Frontal cortex (tissue), 3 donors: ENCODE measurements at regions not wholly inside any gene's neighbourhood (a gene's known extent, or its start where the extent isn't known, plus 50 kb on each side); places are given as distances from the start of the nearest gene placed in this dataset.

ENCODE experiments used
- DNase-seq, 2 donors: peaks; one replicate each; pipeline ENCODE4 v3.0.0; 2012; ENCODE audit warnings: low spot score in 2 of 2
- FAIRE-seq: peaks from 2 replicates; lab custom pipeline; 2012; peaks lifted over from hg19 to GRCh38; lab: Jason Lieb, UNC
- donor health status: control.
- donor health status: control.
- donor health status: control.

- DNase-seq (no peak), FAIRE-seq (no peak)
These were observed 173.1 kb downstream of the LMO4 start for GRCh38 chr1:87501738-87502137.

DNA sequence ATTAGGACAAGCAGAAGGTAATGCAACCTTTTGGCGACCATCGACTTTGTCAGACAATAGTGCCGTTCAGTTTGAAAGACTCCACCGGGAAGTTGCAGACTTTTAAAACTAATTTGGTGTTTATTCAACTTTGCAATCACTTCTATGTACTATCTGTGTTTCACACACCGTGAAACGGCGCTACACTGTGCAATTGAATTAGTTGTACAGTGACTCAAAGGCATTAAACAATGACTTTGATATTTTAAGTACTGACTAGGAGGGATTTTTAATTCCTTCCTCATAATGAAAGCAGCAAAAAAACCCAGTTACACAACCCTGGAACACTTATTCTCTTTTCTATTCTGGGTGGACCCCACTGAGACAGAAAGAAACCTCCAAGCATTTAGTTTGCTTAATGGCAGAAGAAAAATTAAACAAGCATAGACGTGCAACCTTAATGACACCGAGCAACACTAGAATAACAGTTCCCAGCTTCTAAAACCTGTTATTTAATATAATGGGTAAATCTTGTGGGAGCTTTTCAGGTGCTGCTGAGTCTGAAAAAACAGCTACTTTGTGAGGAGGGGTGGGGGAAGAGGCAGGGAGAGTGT, 176.8 kb downstream of the LMO4 start:
- FAIRE-seq (no peak), DNase-seq (no peak)

GRCh38 chr1:87506147-87506546, 177.5 kb downstream of the LMO4 start:
- no peak for DNase-seq
- no peak for FAIRE-seq

DNA sequence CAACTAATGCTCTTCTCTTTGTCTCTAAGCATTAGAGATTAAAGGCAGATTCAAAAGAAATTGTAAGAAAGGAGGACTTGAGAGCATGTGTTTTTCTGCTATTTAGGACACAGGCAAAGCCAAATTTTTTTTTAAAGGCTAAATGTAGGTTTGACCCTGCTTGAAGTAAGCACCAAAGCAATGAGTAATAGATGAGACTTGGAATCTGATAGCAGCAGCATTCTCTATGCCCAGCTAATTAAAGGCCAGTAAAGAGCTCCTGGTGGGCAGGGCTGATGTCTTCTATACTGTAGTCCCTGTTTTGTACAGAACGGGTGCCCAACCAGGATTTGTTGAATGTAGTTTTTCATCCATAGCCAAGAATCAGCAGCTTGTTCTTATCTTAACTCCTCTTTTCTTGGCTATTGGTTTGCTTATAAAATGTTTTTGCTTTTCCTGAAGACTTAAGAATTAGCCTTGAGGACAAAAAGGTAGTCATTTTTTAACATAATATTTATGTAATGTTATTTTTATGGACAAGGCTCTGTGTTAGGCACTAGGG, 179.6 kb downstream of the LMO4 start:
- no peak for FAIRE-seq
- DNase-seq = no peak

DNA sequence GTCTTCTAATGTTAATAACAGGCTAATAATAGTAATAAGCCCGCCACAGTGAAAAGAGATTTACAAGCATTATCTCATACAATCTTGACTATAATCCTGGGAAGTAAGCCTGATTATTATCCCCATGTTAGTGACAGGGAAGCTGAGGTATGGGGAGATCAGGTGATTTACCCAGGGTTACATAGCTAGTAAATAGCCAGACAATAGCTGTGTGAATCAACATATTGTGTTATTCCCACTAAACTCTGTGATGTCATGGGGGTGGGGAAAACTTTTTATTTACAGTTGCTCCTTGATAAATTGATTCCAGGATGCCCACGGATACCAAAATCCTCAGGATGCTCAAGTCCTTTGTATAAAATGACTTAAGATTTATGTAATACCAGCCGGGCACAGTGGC, 181.9 kb downstream of the LMO4 start:
- DNase-seq (no peak), FAIRE-seq (no peak)

GRCh38 chr1:87511449-87511848, 182.8 kb downstream of the LMO4 start:
- DNase-seq (no peak), FAIRE-seq (no peak)

DNA sequence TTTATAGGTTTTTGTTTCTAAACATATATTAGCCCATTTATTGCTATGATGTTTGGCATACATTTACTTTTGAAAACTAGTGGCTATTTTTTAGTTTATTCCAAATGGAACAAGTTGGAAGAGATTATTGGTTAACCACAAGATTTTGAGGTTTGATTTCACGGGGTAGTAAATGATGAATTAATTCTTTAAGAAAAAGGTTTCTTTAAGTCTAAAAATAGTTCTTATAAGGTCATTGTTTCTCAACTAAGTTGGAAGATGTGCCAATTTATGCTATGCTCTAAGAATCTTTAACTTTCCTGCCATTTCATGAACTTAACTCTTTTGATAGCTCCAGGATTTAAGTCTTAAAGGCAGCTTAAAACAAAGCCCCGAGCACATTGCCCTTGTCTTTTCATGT, 183.8 kb downstream of the LMO4 start:
- FAIRE-seq (no peak), DNase-seq (no peak)

- DNase-seq = no peak
- FAIRE-seq = no peak
These were observed 184.6 kb downstream of the LMO4 start for GRCh38 chr1:87513255-87513654.

- DNase-seq (no peak), FAIRE-seq (no peak)
These were observed 185.4 kb downstream of the LMO4 start for GRCh38 chr1:87513966-87514660.

DNA sequence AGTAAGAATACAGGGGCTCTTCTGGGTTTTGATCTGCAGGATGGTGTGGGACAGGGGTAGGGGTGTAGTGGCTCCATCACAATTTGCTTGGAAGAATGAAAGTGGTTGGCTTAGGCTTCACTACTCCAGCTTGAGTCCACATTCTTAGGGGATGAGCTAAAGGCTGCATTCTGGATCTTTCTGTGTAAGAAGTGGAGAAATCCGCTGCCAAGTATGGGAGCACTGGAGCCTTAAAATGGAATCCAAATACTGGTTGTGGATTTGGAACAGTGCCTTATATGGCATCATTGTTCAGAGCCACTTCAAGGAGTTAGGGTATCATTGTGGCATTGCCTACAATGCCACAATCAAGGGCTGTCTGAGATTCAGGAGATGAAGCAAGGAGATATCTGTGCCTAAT, 187.1 kb downstream of the LMO4 start:
- DNase-seq (no peak), FAIRE-seq (no peak)

GRCh38 chr1:87518794-87519193, 190.1 kb downstream of the LMO4 start:
- FAIRE-seq = no peak
- no peak for DNase-seq

GRCh38 chr1:87521452-87521851, 192.8 kb downstream of the LMO4 start:
- FAIRE-seq (no peak), DNase-seq (no peak)

GRCh38 chr1:87523466-87523865, 194.8 kb downstream of the LMO4 start:
- DNase-seq (no peak), FAIRE-seq (no peak)

- DNase-seq (no peak), FAIRE-seq (no peak)
These were observed 195.5 kb downstream of the LMO4 start for GRCh38 chr1:87524021-87524754.

DNA sequence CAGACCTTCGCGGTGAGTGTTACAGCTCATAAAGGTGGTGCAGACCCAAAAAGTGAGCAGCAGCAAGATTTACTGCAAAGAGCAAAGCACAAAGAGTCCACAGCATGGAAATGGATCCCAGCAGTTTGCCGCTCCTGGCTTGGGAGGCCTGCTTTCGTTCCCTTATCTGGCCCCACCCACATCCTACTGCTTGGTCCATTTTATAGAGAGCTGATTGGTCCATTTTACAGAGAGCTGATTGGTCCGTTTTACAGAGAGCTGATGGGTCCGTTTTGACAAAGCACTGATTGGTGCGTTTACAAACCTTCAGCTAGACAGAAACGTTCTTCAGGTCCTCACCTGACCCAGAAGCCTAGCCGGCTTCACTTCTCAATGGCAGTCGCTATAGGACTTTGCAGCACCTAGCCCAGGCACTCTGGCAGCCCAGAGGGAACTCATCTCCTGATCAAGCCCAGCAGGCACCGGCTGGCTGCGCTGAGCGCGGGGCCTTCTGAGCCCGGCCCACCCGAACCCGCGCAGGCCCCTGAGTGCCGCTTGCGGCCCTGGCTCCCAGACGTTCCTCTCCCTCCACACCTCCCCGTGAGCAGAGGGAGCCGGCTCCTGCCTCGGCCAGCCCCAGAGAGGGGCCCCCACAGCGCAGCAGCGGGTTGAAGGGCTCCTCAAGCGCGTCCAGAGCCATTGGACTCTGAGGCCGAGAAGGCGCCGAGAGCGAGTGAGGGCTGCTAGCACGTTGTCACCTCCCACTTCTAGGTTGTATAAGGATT, 200.3 kb downstream of the LMO4 start:
- DNase-seq (no peak), FAIRE-seq (no peak)

DNA sequence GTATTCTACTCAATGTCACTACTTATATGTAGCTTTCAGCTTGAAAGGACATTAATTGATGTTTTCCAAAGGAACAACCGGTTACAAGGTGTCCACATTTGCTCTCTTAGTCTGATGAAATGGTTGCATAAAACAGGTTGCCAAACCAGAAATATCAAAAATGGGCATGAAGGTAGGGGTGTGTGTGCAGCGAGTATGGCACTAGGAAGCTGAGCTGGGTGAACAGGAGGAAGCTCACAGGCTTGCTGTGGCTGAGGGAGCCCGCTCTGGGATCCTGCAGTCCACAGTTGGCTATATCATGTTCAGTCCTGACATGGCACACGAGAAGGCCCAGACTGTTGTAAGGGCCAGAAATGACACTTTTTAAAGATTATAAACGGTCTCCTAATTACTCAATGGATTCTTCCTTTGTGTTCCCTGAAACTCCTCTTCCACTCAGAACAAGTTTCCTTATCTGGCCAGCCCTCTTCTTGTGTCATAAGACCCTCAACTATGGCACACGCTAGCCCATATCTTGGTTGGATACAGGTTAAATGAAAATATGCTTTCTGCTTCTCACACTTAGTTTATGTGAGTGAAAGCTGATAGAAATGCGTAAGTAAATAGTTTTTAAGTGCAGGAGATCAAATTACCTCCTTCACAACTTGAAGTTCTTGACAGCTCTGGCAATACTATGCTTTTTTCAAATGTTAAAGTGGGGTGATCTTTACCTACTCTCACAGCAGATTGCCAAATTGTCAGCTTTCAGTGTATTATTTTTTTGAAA, 201.5 kb downstream of the LMO4 start:
- FAIRE-seq = no peak
- DNase-seq = no peak

DNA sequence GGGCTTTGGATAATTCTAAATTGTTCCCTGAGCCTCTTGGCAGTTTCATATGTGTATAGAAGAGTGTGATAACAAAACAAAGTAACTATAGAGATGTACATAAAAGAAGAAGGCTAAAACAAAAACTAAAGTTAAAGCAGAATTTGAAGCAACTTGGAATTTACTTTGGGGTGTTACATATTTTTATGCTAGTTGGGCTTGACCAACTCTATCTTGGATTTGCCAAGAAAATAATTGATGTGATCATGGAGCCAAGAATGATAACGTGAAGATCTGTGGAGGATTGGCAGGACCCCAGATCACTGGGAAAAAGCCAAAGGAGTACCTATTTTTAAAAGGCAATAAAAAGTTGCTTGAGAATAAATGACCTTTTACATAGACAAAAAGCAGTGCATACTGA, 206.9 kb downstream of the LMO4 start:
- FAIRE-seq (no peak), DNase-seq (no peak)

GRCh38 chr1:87539147-87539546, 210.5 kb downstream of the LMO4 start:
- FAIRE-seq (no peak), DNase-seq (no peak)

DNA sequence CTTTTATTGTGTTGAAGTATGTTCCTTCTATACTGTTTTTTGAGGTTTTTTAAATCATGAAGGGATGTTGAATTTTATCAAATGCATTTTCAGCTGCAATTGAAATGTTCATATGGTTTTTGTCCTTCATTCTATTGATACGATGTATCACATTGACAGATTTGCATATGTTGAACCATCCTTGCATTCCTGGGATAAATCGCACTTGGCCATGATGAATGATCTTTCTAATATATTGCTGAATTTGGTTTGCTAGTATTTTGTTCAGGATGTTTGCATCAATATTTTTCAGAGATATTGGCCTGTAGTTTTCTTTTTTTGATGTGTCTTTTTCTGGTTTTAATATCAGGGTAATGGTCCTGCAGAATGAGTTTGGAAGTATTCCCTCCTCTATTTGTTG, 214.0 kb downstream of the LMO4 start:
- FAIRE-seq = no peak

GRCh38 chr1:87549738-87550137, 221.1 kb downstream of the LMO4 start:
- no peak for FAIRE-seq

More for the DNA sequence above, 214.0 kb downstream of the LMO4 start:
- no peak for DNase-seq

More at GRCh38 chr1:87549738-87550137, 221.1 kb downstream of the LMO4 start:
- DNase-seq = no peak
